GM13977 (cell line): ENCODE measurements at regions not wholly inside any gene's neighbourhood (a gene's known extent, or its start where the extent isn't known, plus 50 kb on each side); places are given as distances from the start of the nearest gene placed in this dataset.

Experiments used
- DNase-seq: peaks from one replicate; pipeline ENCODE4 v3.0.0; 2012; ENCODE audit warnings: low spot score
- CTCF ChIP-seq: IDR thresholded peaks from 2 replicates; pipeline ENCODE4 v1.5.1; 2012; ENCODE audit warnings: mild to moderate bottlenecking, control low read depth; ENCODE audit not compliant: insufficient read depth; ENCODE audit errors: extremely low read depth, missing control alignments
- in situ Hi-C: fragments of 300-500 bp; cut with MboI; formaldehyde crosslinking; loops from one replicate; pipeline ENCODE4 v1.12.0; 2022; ENCODE audit warnings: low sequenced_read_pairs, low pct_unique_long_range_greater_than_20kb, mixed read lengths, inconsistent platforms; ENCODE audit not compliant: unreplicated experiment

DNA sequence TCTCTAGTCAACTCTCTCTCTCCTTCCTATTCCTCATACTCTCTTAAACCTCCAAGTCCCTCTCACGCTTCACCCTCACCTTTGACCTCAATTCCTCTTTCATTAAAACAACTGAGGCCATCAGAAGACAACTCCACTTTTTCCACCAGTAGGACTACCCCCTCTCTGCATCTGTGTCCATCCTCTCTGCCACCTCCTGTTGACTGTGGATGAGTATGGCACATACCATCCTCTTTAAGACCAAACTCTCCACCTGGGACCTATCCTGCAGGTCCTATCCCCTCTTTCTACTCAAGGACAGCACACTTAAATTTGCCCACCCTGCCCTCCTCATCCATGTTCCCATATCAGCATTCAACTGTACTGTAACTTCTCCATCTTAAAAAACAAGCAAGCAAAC lies 89.2 kb downstream of the FOXD1 start:
- in situ Hi-C loops, result no loop called here
- no peak for TF ChIP-seq CTCF
- no peak for DNase-seq

- no peak for DNase-seq
- in situ Hi-C loops, result no loop called here
- TF ChIP-seq CTCF, result no peak
These were observed 90.2 kb downstream of the FOXD1 start for GRCh38 chr5:73358366-73358765.

GRCh38 chr5:73357576-73357975 lies 91.0 kb downstream of the FOXD1 start:
- in situ Hi-C loops, result no loop called here
- TF ChIP-seq CTCF, result no peak
- no peak for DNase-seq

- DNase-seq, result no peak
- in situ Hi-C loops, result no loop called here
- TF ChIP-seq CTCF, result no peak
These were observed 93.5 kb downstream of the FOXD1 start for GRCh38 chr5:73355108-73355507.

GRCh38 chr5:73354406-73354805 lies 94.2 kb downstream of the FOXD1 start:
- no peak for DNase-seq
- no peak for TF ChIP-seq CTCF
- in situ Hi-C loops, result no loop called here

DNA sequence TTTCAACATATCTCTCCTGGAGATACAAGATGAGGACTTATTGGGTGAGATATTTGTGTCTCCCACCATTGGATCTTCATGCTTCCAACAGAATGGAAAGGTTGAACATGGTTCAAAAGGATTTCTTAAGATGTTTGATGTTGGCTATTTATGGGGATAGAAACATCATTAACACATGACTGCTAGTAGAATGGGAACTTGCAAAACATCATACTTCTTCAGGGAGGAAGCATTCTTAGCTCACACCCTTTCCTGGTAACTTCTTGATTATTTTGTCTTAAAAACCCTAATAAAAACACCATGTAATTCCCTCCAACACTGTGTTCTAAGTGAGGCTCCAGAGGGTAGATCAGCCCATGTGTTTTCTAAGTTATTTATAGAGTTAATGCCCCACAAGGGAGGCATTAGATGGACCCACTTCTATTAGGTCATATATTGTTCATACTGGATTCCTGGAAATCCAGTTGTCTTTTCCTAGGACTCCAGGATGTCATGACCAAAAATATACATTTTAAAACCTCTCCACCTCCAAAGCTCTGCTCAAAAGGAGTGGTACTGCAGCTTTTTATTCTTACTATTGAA lies 95.8 kb downstream of the FOXD1 start:
- no peak for TF ChIP-seq CTCF
- in situ Hi-C loops, result no loop called here
- DNase-seq, result no peak

DNA sequence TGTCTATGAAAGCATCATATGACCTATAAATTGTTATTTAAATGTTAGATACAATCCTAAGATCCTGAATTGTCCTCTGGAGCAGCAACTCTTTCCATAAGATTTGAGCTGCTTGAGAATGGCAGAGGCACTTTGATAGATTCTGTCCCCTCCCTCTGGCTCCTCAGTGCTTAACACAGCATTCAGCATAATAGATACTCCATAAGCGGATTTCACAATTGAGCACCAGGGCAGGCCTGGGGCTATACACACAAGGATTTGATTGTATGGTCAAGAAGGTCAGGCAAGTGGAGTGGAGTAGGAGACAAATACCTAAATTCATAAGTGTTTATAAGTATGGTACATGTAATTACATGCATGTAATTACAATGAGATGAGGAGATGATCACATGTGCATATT lies 96.3 kb downstream of the FOXD1 start:
- no peak for TF ChIP-seq CTCF
- in situ Hi-C loops, result no loop called here
- DNase-seq, result no peak
